HG02610 (cell line): ENCODE measurements at regions not wholly inside any gene's neighbourhood (a gene's known extent, or its start where the extent isn't known, plus 50 kb on each side); places are given as distances from the start of the nearest gene placed in this dataset.
"Not testable (repeated sequence)": the region's sequence is repeated elsewhere in the genome, so short reads cannot be mapped to it uniquely, and the experiment has no call there.

Source experiments
- ATAC-seq: cut with Tn5 transposase; IDR thresholded peaks from one replicate; pipeline ENCODE4 v1.9.1; 2021; ENCODE audit warnings: mild to moderate bottlenecking, moderate library complexity; ENCODE audit not compliant: unreplicated experiment

GRCh38 chr16:22705799-22706198 lies 108.2 kb upstream of the HS3ST2 start:
- no peak for ATAC-seq

- no peak for ATAC-seq
Measured at GRCh38 chr16:22710326-22710725, 103.6 kb upstream of the HS3ST2 start.

- no peak for ATAC-seq
Measured at GRCh38 chr16:22711847-22712246, 102.1 kb upstream of the HS3ST2 start.

- no peak for ATAC-seq
Measured at GRCh38 chr16:22712471-22712870, 101.5 kb upstream of the HS3ST2 start.

GRCh38 chr16:22718598-22718997 lies 95.4 kb upstream of the HS3ST2 start:
- not testable (repeated sequence) for ATAC-seq

GRCh38 chr16:22719945-22720344 lies 94.0 kb upstream of the HS3ST2 start:
- ATAC-seq: no peak

- no peak for ATAC-seq
Measured at GRCh38 chr16:22721511-22722100, 92.4 kb upstream of the HS3ST2 start.

GRCh38 chr16:22722551-22723541 lies 91.1 kb upstream of the HS3ST2 start:
- not testable (repeated sequence) for ATAC-seq

- ATAC-seq: no peak
Measured at GRCh38 chr16:22726868-22727267, 87.1 kb upstream of the HS3ST2 start.

- no peak for ATAC-seq
Measured at GRCh38 chr16:22727285-22728166, 86.4 kb upstream of the HS3ST2 start.

GRCh38 chr16:22728167-22728836 lies 85.7 kb upstream of the HS3ST2 start:
- ATAC-seq: no peak

- ATAC-seq: no peak
Measured at GRCh38 chr16:22732400-22732799, 81.6 kb upstream of the HS3ST2 start.

- no peak for ATAC-seq
Measured at GRCh38 chr16:22732959-22733358, 81.0 kb upstream of the HS3ST2 start.

GRCh38 chr16:22734368-22734767 lies 79.6 kb upstream of the HS3ST2 start:
- no peak for ATAC-seq

GRCh38 chr16:22736791-22737190 lies 77.2 kb upstream of the HS3ST2 start:
- ATAC-seq: no peak

- no peak for ATAC-seq
Measured at GRCh38 chr16:22739077-22739476, 74.9 kb upstream of the HS3ST2 start.

- no peak for ATAC-seq
Measured at GRCh38 chr16:22743401-22743800, 70.6 kb upstream of the HS3ST2 start.

GRCh38 chr16:22751104-22751667 lies 62.8 kb upstream of the HS3ST2 start:
- no peak for ATAC-seq

GRCh38 chr16:22751685-22752084 lies 62.3 kb upstream of the HS3ST2 start:
- ATAC-seq: no peak

GRCh38 chr16:22753451-22753850 lies 60.5 kb upstream of the HS3ST2 start:
- no peak for ATAC-seq
